Heart left ventricle (tissue), 13 donors: ENCODE measurements at regions not wholly inside any gene's neighbourhood (a gene's known extent, or its start where the extent isn't known, plus 50 kb on each side); places are given as distances from the start of the nearest gene placed in this dataset.

Experiments
- POLR2A ChIP-seq, 2 donors: fragments of 450-650 bp; IDR thresholded peaks; one replicate each; pipeline ENCODE4 v1.6.1; 2017; ENCODE audit warnings: antibody characterized with exemption in 2 of 2, mild to moderate bottlenecking in 2 of 2, moderate library complexity in 2 of 2
- TF ChIP-seq, protein P1 (sequence below), 12 donors: fragments of 200-600 bp; sonication (generic) in 4 of 12; IDR thresholded peaks; one replicate each; pipeline versions ENCODE4 v1.5.0 to v1.8.0; 2018 to 2022; ENCODE audit warnings: antibody characterized with exemption in 12 of 12, mild to moderate bottlenecking in 5 of 12
- donor health status: ischemic (EF 13 %, LVEDD 7.1; RV severe dilation, severe dysfunction).
- donor health status: DM: no; HTN: yes; CAD: no.
- donor health status: DM: no; HTN: no; CAD: no.
- donor health status: ischemic (EF 25% LVEDD 6.9; RV normal size, moderate dysfunction).
- donor health status: ischemic (EF 25% LVEDD 5.7; RV mildly dilated, moderate dysfunction).
- donor health status: ischemic (EF 35%, LVEDD 5.7; RV mildly dilated, moderate dysfunction).
- donor health status: nonischemic (EF 11% LVEDD 7.7; RV severe dilation, severe dysfunction).
- donor health status: DM: yes; HTN: yes; CAD: no.
- donor health status: PGD.
- donor health status: ischemic (EF 29% LVEDD 5.4; RV normal size, mild dysfunction).
- donor health status: nonischemic (EF 23%, LVEDD 6.1; RV moderate dilation, normal function).

DNA sequence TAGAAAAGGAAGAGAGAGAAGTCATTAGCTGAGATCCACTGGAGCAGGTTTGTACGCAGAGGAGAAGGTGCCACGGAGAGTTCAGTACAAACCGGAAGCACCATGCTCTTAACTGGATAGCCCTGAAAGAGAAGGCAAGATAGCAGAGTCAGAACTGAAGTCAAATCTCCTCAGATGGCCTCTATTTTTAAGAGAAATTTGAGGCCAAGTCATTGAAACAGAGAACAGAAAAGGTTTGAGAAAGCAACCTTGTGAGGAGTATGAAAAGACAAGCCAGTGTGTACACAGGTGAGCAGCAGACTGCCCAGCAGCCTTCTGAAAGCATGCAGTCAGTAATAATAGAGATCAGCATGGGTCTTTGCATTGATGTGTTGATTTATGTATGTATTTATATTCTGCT is 66.1 kb upstream of the SPRED1 start:
- TF ChIP-seq POLR2A (IDR thresholded peaks at IDR 0.05) = no peak
- TF ChIP-seq, protein P1, sequence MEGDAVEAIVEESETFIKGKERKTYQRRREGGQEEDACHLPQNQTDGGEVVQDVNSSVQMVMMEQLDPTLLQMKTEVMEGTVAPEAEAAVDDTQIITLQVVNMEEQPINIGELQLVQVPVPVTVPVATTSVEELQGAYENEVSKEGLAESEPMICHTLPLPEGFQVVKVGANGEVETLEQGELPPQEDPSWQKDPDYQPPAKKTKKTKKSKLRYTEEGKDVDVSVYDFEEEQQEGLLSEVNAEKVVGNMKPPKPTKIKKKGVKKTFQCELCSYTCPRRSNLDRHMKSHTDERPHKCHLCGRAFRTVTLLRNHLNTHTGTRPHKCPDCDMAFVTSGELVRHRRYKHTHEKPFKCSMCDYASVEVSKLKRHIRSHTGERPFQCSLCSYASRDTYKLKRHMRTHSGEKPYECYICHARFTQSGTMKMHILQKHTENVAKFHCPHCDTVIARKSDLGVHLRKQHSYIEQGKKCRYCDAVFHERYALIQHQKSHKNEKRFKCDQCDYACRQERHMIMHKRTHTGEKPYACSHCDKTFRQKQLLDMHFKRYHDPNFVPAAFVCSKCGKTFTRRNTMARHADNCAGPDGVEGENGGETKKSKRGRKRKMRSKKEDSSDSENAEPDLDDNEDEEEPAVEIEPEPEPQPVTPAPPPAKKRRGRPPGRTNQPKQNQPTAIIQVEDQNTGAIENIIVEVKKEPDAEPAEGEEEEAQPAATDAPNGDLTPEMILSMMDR (IDR thresholded peaks at IDR 0.05) = no peak
